ENCODE measurements at regions not wholly inside any gene's neighbourhood (a gene's known extent, or its start where the extent isn't known, plus 50 kb on each side); places are given as distances from the start of the nearest gene placed in this dataset.

- H3K27me3 ChIP-seq (ENCODE audit: control insufficient read depth in 3 of 3, insufficient read depth in 3 of 3, low read length in 3 of 3), result no peaks in the 10 kb centered on the region
- no peak overlapping the region for H3K4me3 ChIP-seq (ENCODE audit: low read depth in 1 of 3, low read length in 3 of 3)
- H3K4me1 ChIP-seq (ENCODE audit: control insufficient read depth in 3 of 3, insufficient read depth in 2 of 3, low read depth in 1 of 3, low read length in 2 of 3), result no peaks in the 10 kb centered on the region
- peaks cover 0 to 9% of the 10 kb centered on the region in 2 donors for H3K9me3 ChIP-seq (ENCODE audit: control insufficient read depth in 2 of 2, insufficient read depth in 1 of 2, low read depth in 1 of 2, low read length in 1 of 2)
- no peak for FAIRE-seq
- no peaks in the 10 kb centered on the region for H3K36me3 ChIP-seq (ENCODE audit: control insufficient read depth in 3 of 3, insufficient read depth in 2 of 3, low read depth in 1 of 3, low read length in 3 of 3)
- WGBS, 3 donors, result 88 to 91% (median 91%) methylated on average over 2 of the region's 2 CpGs
- DNase-seq, result no peak
- H3K27ac ChIP-seq (ENCODE audit: low read depth in 1 of 3, low read length in 2 of 3), result no peak overlapping the region
These were observed 426.3 kb downstream of the BCL11A start for GRCh38 chr2:60127191-60127590.

- Histone ChIP-seq H3K9me3 (ENCODE audit: control insufficient read depth in 2 of 2, insufficient read depth in 1 of 2, low read depth in 1 of 2, low read length in 1 of 2) (peaks cover 0 to 9% of the 10 kb centered on the region in 2 donors), H3K27me3 (ENCODE audit: control insufficient read depth in 3 of 3, insufficient read depth in 3 of 3, low read length in 3 of 3) (no peaks in the 10 kb centered on the region), H3K4me1 (ENCODE audit: control insufficient read depth in 3 of 3, insufficient read depth in 2 of 3, low read depth in 1 of 3, low read length in 2 of 3) (no peaks in the 10 kb centered on the region), H3K27ac (ENCODE audit: low read depth in 1 of 3, low read length in 2 of 3) (no peak overlapping the region), H3K36me3 (ENCODE audit: control insufficient read depth in 3 of 3, insufficient read depth in 2 of 3, low read depth in 1 of 3, low read length in 3 of 3) (no peaks in the 10 kb centered on the region), H3K4me3 (ENCODE audit: low read depth in 1 of 3, low read length in 3 of 3) (no peak overlapping the region)
- WGBS, 3 donors, result 62 to 69% (median 67%) methylated on average over 8 of the region's 8 CpGs
- DNase-seq, result no peak
- FAIRE-seq, result no peak
These were observed 427.6 kb downstream of the BCL11A start for GRCh38 chr2:60125611-60126426.

- no peak for DNase-seq
- H3K4me1 ChIP-seq (ENCODE audit: control insufficient read depth in 3 of 3, insufficient read depth in 2 of 3, low read depth in 1 of 3, low read length in 2 of 3), result no peaks in the 10 kb centered on the region
- WGBS, 3 donors, result 80 to 88% (median 87%) methylated on average over 2 of the region's 2 CpGs
- H3K27ac ChIP-seq (ENCODE audit: low read depth in 1 of 3, low read length in 2 of 3), result no peak overlapping the region
- H3K9me3 ChIP-seq (ENCODE audit: control insufficient read depth in 2 of 2, insufficient read depth in 1 of 2, low read depth in 1 of 2, low read length in 1 of 2), result peaks cover 0 to 17% of the 10 kb centered on the region in 2 donors
- no peaks in the 10 kb centered on the region for H3K27me3 ChIP-seq (ENCODE audit: control insufficient read depth in 3 of 3, insufficient read depth in 3 of 3, low read length in 3 of 3)
- no peaks in the 10 kb centered on the region for H3K36me3 ChIP-seq (ENCODE audit: control insufficient read depth in 3 of 3, insufficient read depth in 2 of 3, low read depth in 1 of 3, low read length in 3 of 3)
- H3K4me3 ChIP-seq (ENCODE audit: low read depth in 1 of 3, low read length in 3 of 3), result no peak overlapping the region
- FAIRE-seq, result no peak
These were observed 433.7 kb downstream of the BCL11A start for GRCh38 chr2:60119778-60120177.

GRCh38 chr2:60118917-60119316 is 434.5 kb downstream of the BCL11A start:
- FAIRE-seq (no peak), DNase-seq (no peak)
- H3K4me3 ChIP-seq (ENCODE audit: low read depth in 1 of 3, low read length in 3 of 3), result no peak overlapping the region
- 89 to 97% (median 95%) methylated on average over 1 of the region's 1 CpG for WGBS, 3 donors
- H3K36me3 ChIP-seq (ENCODE audit: control insufficient read depth in 3 of 3, insufficient read depth in 2 of 3, low read depth in 1 of 3, low read length in 3 of 3), result no peaks in the 10 kb centered on the region
- H3K4me1 ChIP-seq (ENCODE audit: control insufficient read depth in 3 of 3, insufficient read depth in 2 of 3, low read depth in 1 of 3, low read length in 2 of 3), result no peaks in the 10 kb centered on the region
- no peaks in the 10 kb centered on the region for H3K27me3 ChIP-seq (ENCODE audit: control insufficient read depth in 3 of 3, insufficient read depth in 3 of 3, low read length in 3 of 3)
- H3K27ac ChIP-seq (ENCODE audit: low read depth in 1 of 3, low read length in 2 of 3), result no peak overlapping the region
- peaks cover 0 to 17% of the 10 kb centered on the region in 2 donors for H3K9me3 ChIP-seq (ENCODE audit: control insufficient read depth in 2 of 2, insufficient read depth in 1 of 2, low read depth in 1 of 2, low read length in 1 of 2)

- WGBS, 3 donors, result 45 to 58% (median 53%) methylated on average over 1 of the region's 1 CpG
- Histone ChIP-seq H3K9me3 (ENCODE audit: control insufficient read depth in 2 of 2, insufficient read depth in 1 of 2, low read depth in 1 of 2, low read length in 1 of 2) (peaks cover 0 to 18% of the 10 kb centered on the region in 2 donors), H3K36me3 (ENCODE audit: control insufficient read depth in 3 of 3, insufficient read depth in 2 of 3, low read depth in 1 of 3, low read length in 3 of 3) (no peaks in the 10 kb centered on the region), H3K27ac (ENCODE audit: low read depth in 1 of 3, low read length in 2 of 3) (no peak overlapping the region), H3K4me3 (ENCODE audit: low read depth in 1 of 3, low read length in 3 of 3) (no peak overlapping the region), H3K27me3 (ENCODE audit: control insufficient read depth in 3 of 3, insufficient read depth in 3 of 3, low read length in 3 of 3) (no peaks in the 10 kb centered on the region), H3K4me1 (ENCODE audit: control insufficient read depth in 3 of 3, insufficient read depth in 2 of 3, low read depth in 1 of 3, low read length in 2 of 3) (no peaks in the 10 kb centered on the region)
- FAIRE-seq, result no peak
- DNase-seq, result peak in 1 of 2 donors; percentile 27
These were observed 435.4 kb downstream of the BCL11A start for GRCh38 chr2:60118061-60118460.

- H3K4me3 ChIP-seq (ENCODE audit: low read depth in 1 of 3, low read length in 3 of 3), result no peak overlapping the region
- no peaks in the 10 kb centered on the region for H3K36me3 ChIP-seq (ENCODE audit: control insufficient read depth in 3 of 3, insufficient read depth in 2 of 3, low read depth in 1 of 3, low read length in 3 of 3)
- no peak overlapping the region for H3K27ac ChIP-seq (ENCODE audit: low read depth in 1 of 3, low read length in 2 of 3)
- FAIRE-seq, result no peak
- H3K4me1 ChIP-seq (ENCODE audit: control insufficient read depth in 3 of 3, insufficient read depth in 2 of 3, low read depth in 1 of 3, low read length in 2 of 3), result no peaks in the 10 kb centered on the region
- H3K9me3 ChIP-seq (ENCODE audit: control insufficient read depth in 2 of 2, insufficient read depth in 1 of 2, low read depth in 1 of 2, low read length in 1 of 2), result peaks cover 0 to 16% of the 10 kb centered on the region in 2 donors
- no peak for DNase-seq
- WGBS, 3 donors, result 86 to 96% (median 89%) methylated on average over 6 of the region's 6 CpGs
- no peaks in the 10 kb centered on the region for H3K27me3 ChIP-seq (ENCODE audit: control insufficient read depth in 3 of 3, insufficient read depth in 3 of 3, low read length in 3 of 3)
These were observed 437.1 kb downstream of the BCL11A start for GRCh38 chr2:60116161-60116875.

- Histone ChIP-seq H3K36me3 (ENCODE audit: control insufficient read depth in 3 of 3, insufficient read depth in 2 of 3, low read depth in 1 of 3, low read length in 3 of 3) (no peaks in the 10 kb centered on the region), H3K9me3 (ENCODE audit: control insufficient read depth in 2 of 2, insufficient read depth in 1 of 2, low read depth in 1 of 2, low read length in 1 of 2) (peaks cover 0 to 3% of the 10 kb centered on the region in 2 donors), H3K27ac (ENCODE audit: low read depth in 1 of 3, low read length in 2 of 3) (no peak overlapping the region), H3K4me3 (ENCODE audit: low read depth in 1 of 3, low read length in 3 of 3) (no peak overlapping the region), H3K4me1 (ENCODE audit: control insufficient read depth in 3 of 3, insufficient read depth in 2 of 3, low read depth in 1 of 3, low read length in 2 of 3) (peaks cover 0 to 2% (median 0%) of the 10 kb centered on the region in 3 donors), H3K27me3 (ENCODE audit: control insufficient read depth in 3 of 3, insufficient read depth in 3 of 3, low read length in 3 of 3) (no peaks in the 10 kb centered on the region)
- WGBS, 3 donors, result 32 to 72% (median 32%) methylated on average over 1 of the region's 1 CpG
- FAIRE-seq, result no peak
- no peak for DNase-seq
These were observed 443.7 kb downstream of the BCL11A start for GRCh38 chr2:60109744-60110143.

- FAIRE-seq (no peak), DNase-seq (peak in 1 of 2 donors; percentile 26)
- WGBS, 3 donors, result 71 to 80% (median 72%) methylated on average over 2 of the region's 2 CpGs
These were observed 446.5 kb downstream of the BCL11A start for GRCh38 chr2:60106836-60107529.

More at GRCh38 chr2:60106836-60107529, 446.5 kb downstream of the BCL11A start:
- H3K27ac ChIP-seq (ENCODE audit: low read depth in 1 of 3, low read length in 2 of 3), result no peak overlapping the region
- no peaks in the 10 kb centered on the region for H3K27me3 ChIP-seq (ENCODE audit: control insufficient read depth in 3 of 3, insufficient read depth in 3 of 3, low read length in 3 of 3)
- peaks cover 0 to 5% (median 0%) of the 10 kb centered on the region in 3 donors for H3K4me1 ChIP-seq (ENCODE audit: control insufficient read depth in 3 of 3, insufficient read depth in 2 of 3, low read depth in 1 of 3, low read length in 2 of 3)
- H3K36me3 ChIP-seq (ENCODE audit: control insufficient read depth in 3 of 3, insufficient read depth in 2 of 3, low read depth in 1 of 3, low read length in 3 of 3), result no peaks in the 10 kb centered on the region
- H3K4me3 ChIP-seq (ENCODE audit: low read depth in 1 of 3, low read length in 3 of 3), result no peak overlapping the region
- no peaks in the 10 kb centered on the region for H3K9me3 ChIP-seq (ENCODE audit: control insufficient read depth in 2 of 2, insufficient read depth in 1 of 2, low read depth in 1 of 2, low read length in 1 of 2)

Measured in small intestine (tissue), 7 donors.